22Rv1 (cell line): ENCODE measurements at regions not wholly inside any gene's neighbourhood (a gene's known extent, or its start where the extent isn't known, plus 50 kb on each side); places are given as distances from the start of the nearest gene placed in this dataset.

Experiments
- ZFX ChIP-seq: fragments of 450-650 bp; IDR thresholded peaks from 2 replicates; pipeline ENCODE4 v1.6.1; 2017; ENCODE audit warnings: antibody characterized with exemption, borderline replicate concordance
- TF ChIP-seq, protein P1 (sequence below): fragments of 450-650 bp; IDR thresholded peaks from 2 replicates; pipeline ENCODE4 v1.5.1; 2017; ENCODE audit warnings: mild to moderate bottlenecking

GRCh38 chr7:26594553-26594952 lies 269.8 kb downstream of the SKAP2 start:
- TF ChIP-seq, protein P1, sequence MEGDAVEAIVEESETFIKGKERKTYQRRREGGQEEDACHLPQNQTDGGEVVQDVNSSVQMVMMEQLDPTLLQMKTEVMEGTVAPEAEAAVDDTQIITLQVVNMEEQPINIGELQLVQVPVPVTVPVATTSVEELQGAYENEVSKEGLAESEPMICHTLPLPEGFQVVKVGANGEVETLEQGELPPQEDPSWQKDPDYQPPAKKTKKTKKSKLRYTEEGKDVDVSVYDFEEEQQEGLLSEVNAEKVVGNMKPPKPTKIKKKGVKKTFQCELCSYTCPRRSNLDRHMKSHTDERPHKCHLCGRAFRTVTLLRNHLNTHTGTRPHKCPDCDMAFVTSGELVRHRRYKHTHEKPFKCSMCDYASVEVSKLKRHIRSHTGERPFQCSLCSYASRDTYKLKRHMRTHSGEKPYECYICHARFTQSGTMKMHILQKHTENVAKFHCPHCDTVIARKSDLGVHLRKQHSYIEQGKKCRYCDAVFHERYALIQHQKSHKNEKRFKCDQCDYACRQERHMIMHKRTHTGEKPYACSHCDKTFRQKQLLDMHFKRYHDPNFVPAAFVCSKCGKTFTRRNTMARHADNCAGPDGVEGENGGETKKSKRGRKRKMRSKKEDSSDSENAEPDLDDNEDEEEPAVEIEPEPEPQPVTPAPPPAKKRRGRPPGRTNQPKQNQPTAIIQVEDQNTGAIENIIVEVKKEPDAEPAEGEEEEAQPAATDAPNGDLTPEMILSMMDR: no peak
- no peak for TF ChIP-seq ZFX
